Loucy (cell line): ENCODE measurements at regions not wholly inside any gene's neighbourhood (a gene's known extent, or its start where the extent isn't known, plus 50 kb on each side); places are given as distances from the start of the nearest gene placed in this dataset.

Experiments
- EZH2phosphoT487 ChIP-seq: fragments of 200-600 bp; IDR thresholded peaks from 2 replicates; pipeline ENCODE4 v1.6.1; 2018; ENCODE audit warnings: antibody characterized with exemption, mild to moderate bottlenecking, moderate library complexity, borderline replicate concordance
- TF ChIP-seq, protein P1 (sequence below): fragments of 200-600 bp; sonication (generic); conservative IDR thresholded peaks from 2 replicates; pipeline ENCODE4 v1.5.1; 2014; ENCODE audit warnings: mild to moderate bottlenecking, antibody characterized with exemption, low read length

DNA sequence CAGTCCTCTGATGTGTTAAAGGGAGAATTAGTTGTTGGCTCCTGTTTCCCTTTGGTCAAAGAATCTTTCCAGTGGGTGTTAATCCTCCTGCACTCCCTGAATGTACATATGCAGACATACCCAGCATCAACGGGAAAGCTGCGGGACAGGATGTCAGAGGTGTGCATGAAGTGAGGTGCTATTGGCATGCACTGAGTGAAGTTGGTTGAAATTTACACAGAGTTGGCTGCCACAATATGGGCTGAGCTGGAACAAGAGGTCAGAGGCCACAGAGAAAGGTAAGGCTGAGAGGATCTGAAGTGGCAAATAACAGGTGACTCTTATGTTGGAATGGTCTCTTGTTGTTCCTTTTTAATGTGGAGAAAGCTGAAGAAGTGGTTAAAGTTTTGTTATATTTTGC is 82.7 kb upstream of the AKIRIN2 start:
- TF ChIP-seq, protein P1, sequence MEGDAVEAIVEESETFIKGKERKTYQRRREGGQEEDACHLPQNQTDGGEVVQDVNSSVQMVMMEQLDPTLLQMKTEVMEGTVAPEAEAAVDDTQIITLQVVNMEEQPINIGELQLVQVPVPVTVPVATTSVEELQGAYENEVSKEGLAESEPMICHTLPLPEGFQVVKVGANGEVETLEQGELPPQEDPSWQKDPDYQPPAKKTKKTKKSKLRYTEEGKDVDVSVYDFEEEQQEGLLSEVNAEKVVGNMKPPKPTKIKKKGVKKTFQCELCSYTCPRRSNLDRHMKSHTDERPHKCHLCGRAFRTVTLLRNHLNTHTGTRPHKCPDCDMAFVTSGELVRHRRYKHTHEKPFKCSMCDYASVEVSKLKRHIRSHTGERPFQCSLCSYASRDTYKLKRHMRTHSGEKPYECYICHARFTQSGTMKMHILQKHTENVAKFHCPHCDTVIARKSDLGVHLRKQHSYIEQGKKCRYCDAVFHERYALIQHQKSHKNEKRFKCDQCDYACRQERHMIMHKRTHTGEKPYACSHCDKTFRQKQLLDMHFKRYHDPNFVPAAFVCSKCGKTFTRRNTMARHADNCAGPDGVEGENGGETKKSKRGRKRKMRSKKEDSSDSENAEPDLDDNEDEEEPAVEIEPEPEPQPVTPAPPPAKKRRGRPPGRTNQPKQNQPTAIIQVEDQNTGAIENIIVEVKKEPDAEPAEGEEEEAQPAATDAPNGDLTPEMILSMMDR, result no peak
- TF ChIP-seq EZH2phosphoT487, result no peak
